EH (cell line): ENCODE measurements at regions not wholly inside any gene's neighbourhood (a gene's known extent, or its start where the extent isn't known, plus 50 kb on each side); places are given as distances from the start of the nearest gene placed in this dataset.
"Not testable (repeated sequence)": the region's sequence is repeated elsewhere in the genome, so short reads cannot be mapped to it uniquely, and the experiment has no call there.

ENCODE experiments used
- DNase-seq: peaks from one replicate; pipeline ENCODE4 v3.0.0-alpha.2; 2015; ENCODE audit warnings: low read depth

DNA sequence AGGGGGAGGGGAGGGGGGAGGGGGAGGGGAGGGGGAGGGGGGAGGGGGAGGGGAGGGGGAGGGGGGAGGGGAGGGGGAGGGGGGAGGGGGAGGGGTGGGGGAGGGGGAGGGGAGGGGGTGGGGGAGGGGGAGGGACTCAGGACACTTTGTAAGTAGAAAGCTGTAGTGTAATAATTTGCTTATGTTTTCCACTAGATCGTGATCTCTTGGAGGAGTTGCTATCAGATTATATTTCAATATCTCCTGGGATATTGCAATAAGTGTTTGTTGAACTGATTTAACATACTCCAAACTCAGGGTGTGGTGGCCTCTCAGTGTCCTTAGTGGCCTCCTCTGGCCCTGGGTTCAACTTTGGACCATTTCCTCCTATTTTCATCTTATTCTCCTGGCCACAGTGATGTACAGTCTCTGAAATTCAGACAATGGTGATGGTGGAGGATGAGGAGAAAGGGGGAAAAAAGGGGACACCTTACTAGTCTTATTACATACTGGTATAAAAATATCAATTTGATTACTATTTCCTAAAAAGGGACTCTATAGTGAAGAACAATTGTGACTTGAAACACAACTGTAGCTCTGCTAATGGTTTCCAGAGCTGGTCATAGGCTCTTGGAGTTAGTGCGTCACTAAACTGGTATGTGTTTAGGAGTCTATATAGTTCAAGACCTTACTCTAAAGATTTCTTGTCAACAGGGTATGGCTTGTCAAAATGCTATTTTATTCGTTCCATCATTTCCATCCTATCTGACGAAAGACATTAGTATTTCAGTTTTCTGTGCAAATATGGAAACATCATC, 89.6 kb downstream of the DDX1 start:
- no peak for DNase-seq

DNA sequence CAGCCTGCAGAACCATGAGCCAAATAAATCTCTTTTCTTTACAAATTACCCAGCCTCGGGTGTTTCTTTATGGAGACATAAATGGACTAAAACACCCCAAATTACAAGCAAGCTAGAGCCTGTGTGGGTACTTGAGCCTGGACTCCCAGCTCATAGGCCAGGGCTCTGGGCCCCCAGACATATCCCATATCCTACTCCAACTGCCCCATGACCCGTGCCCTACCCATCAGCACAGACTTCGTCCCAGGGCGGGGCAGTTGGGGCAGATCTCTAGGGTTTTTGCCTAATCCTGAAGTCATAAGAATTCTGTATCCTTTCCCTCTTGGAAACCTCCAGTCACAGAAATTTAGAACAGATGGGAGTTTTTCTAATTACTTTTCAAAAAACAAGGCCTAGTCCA, 90.7 kb downstream of the DDX1 start:
- no peak for DNase-seq

GRCh38 chr2:15684161-15685039, 92.7 kb downstream of the DDX1 start:
- DNase-seq: no peak

DNA sequence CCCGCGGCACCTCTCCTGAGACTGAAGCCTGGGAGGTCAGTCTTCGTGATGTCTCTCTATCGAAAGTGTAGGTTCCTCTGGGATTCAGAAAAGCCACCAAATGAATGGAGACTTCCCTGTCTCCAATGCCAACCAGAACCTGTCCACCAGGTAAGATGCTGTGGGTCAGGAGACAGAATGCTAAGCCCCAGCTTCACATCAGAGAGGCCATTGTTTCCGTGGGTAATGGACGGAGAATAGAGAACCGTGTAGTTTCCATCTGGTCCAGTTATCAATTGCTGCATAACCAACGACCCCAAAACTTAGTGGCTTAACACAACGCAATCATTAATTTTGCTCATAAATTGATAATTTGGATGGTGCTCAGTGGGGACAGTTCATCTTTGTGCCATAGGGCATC, 93.5 kb downstream of the DDX1 start:
- no peak for DNase-seq

DNA sequence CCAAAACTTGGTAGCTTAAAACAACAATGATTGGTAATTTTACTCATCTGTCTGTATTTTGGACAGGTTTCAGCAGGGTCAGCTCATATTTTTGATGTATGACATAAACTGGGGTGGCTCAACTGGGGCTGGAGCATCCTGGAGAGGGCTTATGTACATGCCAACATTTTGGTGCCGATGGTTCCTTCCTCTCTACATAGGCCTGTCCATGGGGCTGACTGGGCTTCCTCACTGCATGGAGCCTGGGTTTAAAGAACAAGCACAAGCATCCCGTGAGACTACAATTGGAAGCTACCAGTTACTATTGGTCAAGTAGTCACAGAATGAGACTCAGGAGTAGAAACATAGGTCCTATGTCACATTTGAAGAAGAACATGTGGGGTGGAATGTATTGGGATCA, 95.0 kb downstream of the DDX1 start:
- DNase-seq: no peak

GRCh38 chr2:15687243-15687642, 95.6 kb downstream of the DDX1 start:
- DNase-seq: no peak

- DNase-seq: no peak
Measured at GRCh38 chr2:15687720-15688119, 96.1 kb downstream of the DDX1 start.

- DNase-seq: no peak
Measured at GRCh38 chr2:15688924-15689568, 97.4 kb downstream of the DDX1 start.

DNA sequence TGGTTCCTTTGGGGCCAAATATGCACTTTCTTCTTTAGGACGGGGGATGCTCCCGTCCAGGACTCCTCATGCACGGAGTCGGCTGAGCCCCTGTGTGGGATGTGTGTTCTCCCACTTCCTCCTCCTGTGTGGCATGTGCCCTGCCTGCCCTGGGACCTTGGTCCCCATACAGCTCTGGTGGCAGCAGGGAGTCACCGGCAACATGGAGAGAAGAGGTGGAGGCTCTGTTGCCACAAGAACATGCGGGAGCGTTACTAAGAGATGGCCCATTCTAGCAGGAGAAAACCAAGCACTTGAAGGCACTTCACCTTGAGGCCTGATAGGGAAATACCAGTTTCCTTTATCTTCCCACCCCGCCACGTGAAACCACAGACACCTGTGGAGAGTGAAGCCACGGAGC, 98.0 kb downstream of the DDX1 start:
- DNase-seq: no peak

GRCh38 chr2:15691586-15692310, 100.1 kb downstream of the DDX1 start:
- no peak for DNase-seq

DNA sequence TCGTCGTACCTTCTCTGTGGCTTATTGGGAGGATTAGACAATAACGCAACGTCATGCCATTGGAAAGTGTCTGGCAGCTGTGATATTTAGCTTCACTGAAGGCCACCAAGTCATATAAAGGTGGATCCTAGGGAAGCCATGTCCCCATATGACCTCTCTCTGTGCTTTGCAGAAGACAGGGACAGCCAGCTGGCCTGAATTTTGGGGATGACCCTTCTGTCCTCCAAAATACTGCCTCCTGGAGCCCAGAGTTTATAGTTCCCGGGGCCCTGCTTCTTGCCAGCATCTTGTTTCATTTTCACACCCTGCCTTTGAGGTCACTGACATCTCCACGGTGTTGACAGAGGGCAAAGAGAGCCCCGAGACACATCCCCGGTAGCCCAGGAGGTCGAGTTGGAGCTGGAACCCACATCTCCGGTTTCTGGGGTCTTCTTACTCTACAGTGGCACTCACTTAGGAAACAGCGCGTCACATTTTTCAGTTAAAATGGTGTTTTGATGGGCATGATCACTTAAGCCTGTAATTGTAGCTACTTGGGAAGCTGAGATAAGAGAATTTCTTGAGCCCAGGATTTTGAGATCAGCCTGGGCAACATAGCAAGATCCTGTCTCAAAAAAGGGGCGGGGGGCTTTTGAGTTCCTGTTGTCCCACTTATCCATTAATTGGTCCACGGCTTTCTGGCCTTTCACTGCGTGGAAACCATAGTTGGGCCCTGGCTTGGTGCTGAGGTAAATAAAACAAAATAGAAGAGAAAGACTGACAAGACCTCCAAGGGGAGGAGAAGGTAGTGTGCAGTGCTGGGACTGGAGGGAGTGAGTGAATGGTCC, 101.1 kb downstream of the DDX1 start:
- no peak for DNase-seq

- no peak for DNase-seq
Measured at GRCh38 chr2:15693382-15693781, 101.7 kb downstream of the DDX1 start.

DNA sequence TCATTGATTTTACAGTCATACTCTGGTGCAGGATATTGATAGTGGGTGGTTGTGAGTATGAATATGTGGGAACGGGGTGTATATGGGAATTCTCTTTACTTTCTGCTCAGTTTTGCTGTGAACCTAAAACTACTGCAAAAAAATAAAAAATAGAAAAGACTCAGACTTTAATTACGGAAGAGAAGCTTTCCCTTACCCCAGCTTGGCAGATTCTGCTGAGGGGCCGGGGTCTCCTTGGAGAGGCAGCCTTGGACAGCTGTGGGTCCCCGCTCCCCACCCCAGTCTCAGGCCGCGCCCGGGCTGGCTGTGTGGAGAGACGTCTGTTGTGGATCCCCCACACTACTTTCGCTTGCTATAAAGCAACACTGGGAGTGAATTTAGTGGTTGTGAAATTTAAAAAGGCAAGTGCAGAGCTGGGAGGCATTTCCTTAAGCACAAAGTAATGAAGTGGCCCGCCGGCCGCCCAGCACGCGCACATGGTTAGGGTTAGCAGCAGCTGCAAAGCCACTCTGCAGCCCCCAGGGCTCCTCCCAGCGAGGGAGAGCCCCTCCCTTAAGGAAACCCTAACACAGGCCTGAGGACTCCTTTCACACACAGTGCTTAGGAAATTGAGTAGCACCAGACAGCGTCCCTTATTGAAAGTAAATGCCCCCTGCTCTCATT, 102.4 kb downstream of the DDX1 start:
- DNase-seq: no peak

GRCh38 chr2:15694589-15694986, 102.9 kb downstream of the DDX1 start:
- DNase-seq: no peak

- DNase-seq: no peak
Measured at GRCh38 chr2:15695582-15696330, 104.1 kb downstream of the DDX1 start.

DNA sequence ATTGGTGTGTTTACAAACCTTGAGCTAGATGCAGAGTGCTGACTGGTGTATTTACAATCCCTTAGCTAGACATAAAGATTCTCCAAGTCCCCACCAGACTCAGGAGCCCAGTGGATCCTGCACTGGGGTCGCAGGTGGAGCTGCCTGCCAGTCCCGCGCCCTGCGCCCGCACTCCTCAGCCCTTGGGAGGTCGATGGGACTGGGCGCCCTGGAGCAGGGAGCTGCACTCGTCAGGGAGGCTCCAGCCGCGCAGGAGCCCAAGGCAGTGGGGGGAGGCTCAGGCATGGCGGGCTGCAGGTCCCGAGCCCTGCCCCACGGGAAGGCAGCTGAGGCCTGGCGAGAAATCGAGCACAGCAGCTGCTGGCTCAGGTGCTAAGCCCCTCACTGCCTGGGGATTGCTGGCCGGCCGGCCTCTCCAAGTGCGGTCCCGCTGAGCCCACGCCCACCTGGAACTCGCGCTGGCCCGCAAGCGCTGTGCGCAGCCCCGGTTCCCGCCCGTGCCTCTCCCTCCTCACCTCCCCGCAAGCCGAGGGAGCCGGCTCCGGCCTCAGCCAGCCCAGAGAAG, 105.0 kb downstream of the DDX1 start:
- DNase-seq: not testable (repeated sequence)

DNA sequence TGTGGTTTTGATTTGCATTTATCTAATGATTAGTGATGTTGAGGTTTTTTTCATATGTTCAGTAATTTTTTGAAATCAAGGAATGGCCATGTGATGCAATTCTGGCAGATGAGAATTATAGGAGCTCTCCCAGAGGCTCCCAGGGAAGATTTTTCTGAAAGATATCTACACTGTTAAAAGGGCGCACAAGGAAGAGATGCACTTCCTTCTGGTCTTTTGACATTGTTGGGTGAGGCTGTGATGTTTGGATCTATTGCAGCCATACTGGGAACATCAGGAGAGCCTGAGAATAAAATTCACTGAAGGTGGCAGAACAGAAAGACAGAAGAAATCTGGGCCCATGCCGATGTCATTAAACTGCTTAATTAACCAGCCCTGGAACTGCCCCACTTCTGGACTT, 108.5 kb downstream of the DDX1 start:
- no peak for DNase-seq

GRCh38 chr2:15700599-15701340, 109.1 kb downstream of the DDX1 start:
- DNase-seq: no peak

DNA sequence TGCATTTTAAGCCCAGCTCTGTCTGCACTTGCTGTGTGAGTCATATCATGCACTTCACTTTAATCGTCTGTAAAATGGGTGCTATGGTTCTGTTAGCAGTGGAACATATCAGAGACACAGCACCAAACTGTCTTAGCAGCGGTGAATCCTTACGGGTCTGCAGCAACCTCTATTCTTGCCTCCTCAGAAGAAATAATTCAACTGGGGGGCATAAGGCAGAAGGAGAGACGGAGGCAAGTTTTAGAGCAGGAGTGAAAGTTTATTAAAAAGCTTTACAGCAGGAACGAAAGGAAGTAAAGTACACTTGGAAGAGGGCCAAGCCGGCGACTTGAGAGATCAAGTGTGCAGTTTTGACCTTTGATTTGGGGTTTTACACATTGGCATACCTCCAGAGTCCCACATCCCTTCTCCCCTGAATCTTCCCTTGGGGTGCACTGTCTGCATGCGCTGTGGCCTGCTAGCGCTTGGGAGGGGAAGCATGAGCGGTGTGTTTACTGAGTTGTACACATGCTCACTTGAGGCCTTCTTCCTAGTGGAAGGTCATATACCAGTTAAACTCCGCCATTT, 109.8 kb downstream of the DDX1 start:
- no peak for DNase-seq
